CD4-positive, CD25-positive, alpha-beta regulatory T cell (primary cell): ENCODE measurements at regions not wholly inside any gene's neighbourhood (a gene's known extent, or its start where the extent isn't known, plus 50 kb on each side); places are given as distances from the start of the nearest gene placed in this dataset.

Experiments used
- ATAC-seq, 2 donors: fragments of 150-1000 bp; cut with Tn5 transposase; one replicate each; pipeline ENCODE4 v1.10.0; 2021; ENCODE audit warnings: low read depth in 2 of 2, moderate number of reproducible peaks in 2 of 2, moderate library complexity in 1 of 2
- DNase-seq, 3 donors: peaks; one replicate each; pipeline versions ENCODE4 v3.0.0 to v3.0.0-alpha.2; 2012 to 2022; ENCODE audit warnings: mixed read lengths in 1 of 3
- H3K27ac ChIP-seq: one replicate; pipeline ENCODE4 v1.7.0; 2013; ENCODE audit warnings: mild to moderate bottlenecking, low read length; ENCODE audit not compliant: insufficient read depth, poor library complexity, severe bottlenecking
- H3K27me3 ChIP-seq: one replicate; pipeline ENCODE4 v1.7.0; 2013; ENCODE audit warnings: low read length; ENCODE audit not compliant: control insufficient read depth, insufficient read depth
- H3K36me3 ChIP-seq: one replicate; pipeline ENCODE4 v1.7.0; 2013; ENCODE audit warnings: mild to moderate bottlenecking, low read length, moderate library complexity; ENCODE audit not compliant: control insufficient read depth, insufficient read depth
- H3K4me1 ChIP-seq: 2 replicates; pipeline ENCODE4 v1.7.0; 2013; ENCODE audit warnings: mild to moderate bottlenecking, low read length; ENCODE audit not compliant: insufficient read depth, control insufficient read depth, poor library complexity, severe bottlenecking
- H3K4me3 ChIP-seq: one replicate; pipeline ENCODE4 v1.7.0; 2013; ENCODE audit warnings: low read depth, mild to moderate bottlenecking, low read length, moderate library complexity
- H3K9me3 ChIP-seq, 2 experiments: 1 replicate in 1 of 2; 2 replicates in 1 of 2; pipeline ENCODE4 v1.7.0; 2013; ENCODE audit warnings: low read length in 2 of 2, mild to moderate bottlenecking in 1 of 2, moderate library complexity in 1 of 2; ENCODE audit not compliant: control insufficient read depth in 2 of 2
- H3K27ac Mint-ChIP-seq, 3 donors: one replicate each; pipeline ENCODE4 v1.8.0; 2020 to 2022; ENCODE audit warnings: mild to moderate bottlenecking in 3 of 3, mixed read lengths in 3 of 3, moderate library complexity in 2 of 3
- H3K27me3 Mint-ChIP-seq: one replicate; pipeline ENCODE4 v1.8.0; 2022; ENCODE audit warnings: mild to moderate bottlenecking, mixed read lengths
- H3K36me3 Mint-ChIP-seq: one replicate; pipeline ENCODE4 v1.8.0; 2020; ENCODE audit warnings: mixed read lengths
- H3K4me1 Mint-ChIP-seq, 4 donors: one replicate each; pipeline ENCODE4 v1.8.0; 2020 to 2022; ENCODE audit warnings: mixed read lengths in 4 of 4, mild to moderate bottlenecking in 1 of 4
- H3K4me3 Mint-ChIP-seq, 4 donors: one replicate each; pipeline ENCODE4 v1.8.0; 2020 to 2022; ENCODE audit warnings: mild to moderate bottlenecking in 4 of 4, mixed read lengths in 4 of 4, moderate library complexity in 3 of 4
- H3K9me3 Mint-ChIP-seq, 7 donors: one replicate each; pipeline ENCODE4 v1.8.0; 2020 to 2022; ENCODE audit warnings: mixed read lengths in 7 of 7, mild to moderate bottlenecking in 3 of 7, moderate library complexity in 2 of 7

DNA sequence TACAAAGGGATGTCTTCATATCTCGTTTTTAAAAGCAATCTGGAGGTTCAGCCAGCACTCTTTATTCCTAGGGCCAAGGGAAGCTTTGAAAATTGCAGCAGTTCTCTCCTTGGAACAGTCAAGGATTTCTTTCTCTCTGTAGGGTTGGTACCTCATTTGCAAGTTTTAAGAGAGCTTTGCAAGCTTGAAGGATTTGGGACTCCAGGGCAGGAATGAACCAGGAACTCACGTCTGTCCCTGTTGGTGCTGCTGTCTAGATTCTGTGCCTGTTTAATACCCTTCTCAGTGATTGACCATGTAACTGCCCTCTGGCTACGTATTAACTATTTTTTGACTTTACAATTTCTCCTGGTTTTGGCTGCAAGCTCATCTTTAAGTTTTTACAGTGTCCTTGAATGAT is 262.5 kb upstream of the ST6GAL2 start:
- H3K27me3 ChIP-seq: no peaks in the 10 kb centered on the region
- no peak for DNase-seq
- no peaks in the 10 kb centered on the region for H3K36me3 ChIP-seq
- no peaks in the 10 kb centered on the region for H3K4me1 ChIP-seq
- H3K9me3 ChIP-seq: peaks cover 0 to 2% of the 10 kb centered on the region in 2 experiments
- Mint-ChIP-seq H3K27me3 (no peaks in the 10 kb centered on the region), H3K27ac (no peak overlapping the region), H3K36me3 (no peaks in the 10 kb centered on the region), H3K4me1 (no peaks in the 10 kb centered on the region), H3K4me3 (no peak overlapping the region), H3K9me3 (peaks cover 0 to 6% (median 3%) of the 10 kb centered on the region in 7 donors)
- no peak overlapping the region for H3K27ac ChIP-seq
- no peak for ATAC-seq
- no peak overlapping the region for H3K4me3 ChIP-seq

DNA sequence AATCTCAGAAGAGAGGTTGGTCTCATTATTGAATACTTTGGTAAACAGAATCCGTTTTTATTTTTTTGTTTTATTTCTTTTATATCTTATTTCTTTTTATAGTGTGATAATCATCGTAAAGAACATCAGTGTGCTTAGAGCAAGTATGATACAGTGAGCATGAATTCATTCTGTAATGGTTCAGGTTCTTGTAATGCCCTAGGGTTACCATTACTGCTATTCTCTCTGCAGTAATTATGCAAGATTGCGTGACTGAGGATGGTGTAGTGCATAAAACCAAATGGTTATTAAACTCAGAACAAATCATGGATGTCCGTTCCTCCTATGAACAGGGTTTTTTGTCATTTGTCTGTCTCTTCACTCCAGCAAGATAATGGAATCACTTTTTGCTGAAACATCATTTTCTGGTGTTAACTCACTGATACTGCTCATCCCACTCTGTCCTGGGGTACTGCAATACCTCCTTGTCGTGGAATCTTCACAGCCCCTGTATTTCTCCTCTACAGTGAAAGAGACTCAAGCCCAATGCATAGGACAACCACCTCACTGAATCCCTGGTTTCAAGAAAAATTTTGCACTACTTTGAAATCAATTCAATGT is 274.8 kb upstream of the ST6GAL2 start:
- no peak for ATAC-seq
- Histone ChIP-seq H3K9me3 (no peaks in the 10 kb centered on the region), H3K27me3 (no peaks in the 10 kb centered on the region), H3K36me3 (no peaks in the 10 kb centered on the region), H3K27ac (no peak overlapping the region), H3K4me1 (no peaks in the 10 kb centered on the region), H3K4me3 (no peak overlapping the region)
- DNase-seq: no peak
- H3K27ac Mint-ChIP-seq: no peak overlapping the region
- no peaks in the 10 kb centered on the region for H3K36me3 Mint-ChIP-seq
- peaks cover 0 to 12% (median 0%) of the 10 kb centered on the region in 7 donors for H3K9me3 Mint-ChIP-seq
- H3K4me3 Mint-ChIP-seq: no peak overlapping the region
- no peaks in the 10 kb centered on the region for H3K4me1 Mint-ChIP-seq
- no peaks in the 10 kb centered on the region for H3K27me3 Mint-ChIP-seq

DNA sequence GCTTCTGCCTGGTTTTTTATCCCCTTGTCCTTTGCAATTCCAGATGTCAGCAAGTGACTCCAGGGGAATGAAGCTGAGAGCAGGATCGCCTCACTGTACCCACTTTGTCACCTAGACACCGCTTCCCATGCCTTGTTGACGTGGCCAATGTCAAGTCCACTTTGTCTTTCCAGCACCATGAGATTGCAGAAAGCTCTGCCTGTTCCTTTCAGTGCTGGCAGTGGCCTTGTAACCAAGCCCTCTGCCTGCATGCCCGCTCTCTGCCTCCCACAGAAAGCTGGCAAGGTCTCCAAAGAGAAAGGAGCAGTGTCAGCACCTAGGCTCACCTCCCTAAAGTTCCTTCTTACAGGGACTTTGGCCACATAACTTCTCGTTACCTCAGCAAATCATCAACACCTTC is 282.2 kb upstream of the ST6GAL2 start:
- Histone ChIP-seq H3K27me3 (no peaks in the 10 kb centered on the region), H3K4me3 (no peak overlapping the region), H3K36me3 (no peaks in the 10 kb centered on the region), H3K9me3 (no peaks in the 10 kb centered on the region), H3K27ac (no peak overlapping the region), H3K4me1 (no peaks in the 10 kb centered on the region)
- ATAC-seq (no peak), DNase-seq (no peak)
- peaks cover 0 to 10% (median 2%) of the 10 kb centered on the region in 7 donors for H3K9me3 Mint-ChIP-seq
- no peaks in the 10 kb centered on the region for H3K4me1 Mint-ChIP-seq
- no peak overlapping the region for H3K27ac Mint-ChIP-seq
- no peak overlapping the region for H3K4me3 Mint-ChIP-seq
- no peaks in the 10 kb centered on the region for H3K36me3 Mint-ChIP-seq
- no peaks in the 10 kb centered on the region for H3K27me3 Mint-ChIP-seq

GRCh38 chr2:107174171-107174570 is 288.2 kb upstream of the ST6GAL2 start:
- Histone ChIP-seq H3K36me3 (no peaks in the 10 kb centered on the region), H3K4me3 (no peak overlapping the region), H3K9me3 (no peaks in the 10 kb centered on the region), H3K27me3 (no peaks in the 10 kb centered on the region), H3K27ac (no peak overlapping the region), H3K4me1 (no peaks in the 10 kb centered on the region)
- Mint-ChIP-seq H3K4me3 (no peak overlapping the region), H3K27me3 (no peaks in the 10 kb centered on the region), H3K36me3 (no peaks in the 10 kb centered on the region), H3K9me3 (peaks cover 0 to 11% (median 0%) of the 10 kb centered on the region in 7 donors), H3K4me1 (no peaks in the 10 kb centered on the region), H3K27ac (no peak overlapping the region)
- DNase-seq: no peak
- ATAC-seq: no peak

DNA sequence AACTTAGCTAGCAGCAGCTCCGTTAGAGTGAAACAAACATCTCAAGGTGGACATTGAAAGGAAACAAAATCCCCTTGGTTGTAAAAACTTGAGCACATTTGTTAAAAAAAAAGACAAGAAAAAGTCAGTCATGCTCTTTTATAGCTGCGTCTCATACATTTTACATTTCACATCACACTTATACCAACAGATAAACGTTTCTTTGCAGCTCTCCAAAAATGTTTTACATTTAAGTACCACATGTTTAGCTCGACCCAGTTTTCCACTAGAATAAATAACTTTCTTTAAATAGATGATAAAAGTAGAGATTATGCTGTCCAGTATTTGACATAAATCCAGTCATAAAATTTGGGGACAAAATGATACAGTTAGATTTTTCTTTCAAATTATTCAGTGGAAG is 297.0 kb upstream of the ST6GAL2 start:
- Mint-ChIP-seq H3K27me3 (no peaks in the 10 kb centered on the region), H3K9me3 (peaks cover 0 to 7% (median 0%) of the 10 kb centered on the region in 7 donors), H3K4me1 (no peaks in the 10 kb centered on the region), H3K36me3 (no peaks in the 10 kb centered on the region), H3K4me3 (no peak overlapping the region), H3K27ac (no peak overlapping the region)
- Histone ChIP-seq H3K27ac (no peak overlapping the region), H3K4me3 (no peak overlapping the region), H3K27me3 (no peaks in the 10 kb centered on the region), H3K36me3 (no peaks in the 10 kb centered on the region), H3K4me1 (no peaks in the 10 kb centered on the region), H3K9me3 (no peaks in the 10 kb centered on the region)
- DNase-seq (no peak), ATAC-seq (no peak)

DNA sequence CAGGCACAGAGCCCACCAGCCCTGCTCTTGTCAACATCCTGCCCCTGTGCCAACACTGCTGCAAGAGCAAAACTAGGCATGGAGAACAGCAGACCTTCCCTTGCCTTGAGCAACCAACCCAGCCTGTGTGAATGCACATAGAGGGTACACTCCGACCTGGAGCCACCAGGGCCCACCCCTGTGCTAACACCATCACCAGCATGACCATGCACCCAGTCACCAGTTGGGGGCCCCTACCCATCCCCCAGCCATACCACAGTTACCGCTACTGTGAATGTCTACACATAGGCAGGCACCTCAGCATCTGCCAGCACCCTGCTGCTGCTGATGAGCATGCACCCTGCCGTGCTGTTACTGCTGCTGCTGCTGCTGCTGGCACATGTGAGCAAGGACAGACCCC is 301.9 kb upstream of the ST6GAL2 start:
- Mint-ChIP-seq H3K9me3 (peaks cover 0 to 8% (median 2%) of the 10 kb centered on the region in 7 donors), H3K36me3 (no peaks in the 10 kb centered on the region), H3K27ac (no peak overlapping the region), H3K27me3 (no peaks in the 10 kb centered on the region), H3K4me3 (no peak overlapping the region), H3K4me1 (no peaks in the 10 kb centered on the region)
- Histone ChIP-seq H3K4me3 (no peak overlapping the region), H3K36me3 (no peaks in the 10 kb centered on the region), H3K9me3 (peaks cover 0 to 3% of the 10 kb centered on the region in 2 experiments), H3K27ac (no peak overlapping the region), H3K27me3 (no peaks in the 10 kb centered on the region), H3K4me1 (no peaks in the 10 kb centered on the region)
- no peak for DNase-seq
- ATAC-seq: no peak

- Histone ChIP-seq H3K36me3 (no peaks in the 10 kb centered on the region), H3K27ac (no peak overlapping the region), H3K9me3 (no peaks in the 10 kb centered on the region), H3K27me3 (no peaks in the 10 kb centered on the region), H3K4me3 (no peak overlapping the region), H3K4me1 (no peaks in the 10 kb centered on the region)
- H3K9me3 Mint-ChIP-seq: peaks cover 0 to 3% (median 0%) of the 10 kb centered on the region in 7 donors
- no peak for DNase-seq
- no peak overlapping the region for H3K4me3 Mint-ChIP-seq
- H3K27me3 Mint-ChIP-seq: no peaks in the 10 kb centered on the region
- ATAC-seq: no peak
- no peaks in the 10 kb centered on the region for H3K4me1 Mint-ChIP-seq
- H3K27ac Mint-ChIP-seq: no peak overlapping the region
- no peaks in the 10 kb centered on the region for H3K36me3 Mint-ChIP-seq
These were observed 309.7 kb upstream of the ST6GAL2 start for GRCh38 chr2:107195631-107196030.

GRCh38 chr2:107197594-107198294 is 311.8 kb upstream of the ST6GAL2 start:
- no peaks in the 10 kb centered on the region for H3K36me3 Mint-ChIP-seq

More at GRCh38 chr2:107197594-107198294, 311.8 kb upstream of the ST6GAL2 start:
- no peaks in the 10 kb centered on the region for H3K4me1 Mint-ChIP-seq
- peaks cover 0 to 4% (median 0%) of the 10 kb centered on the region in 7 donors for H3K9me3 Mint-ChIP-seq
- Histone ChIP-seq H3K4me3 (no peak overlapping the region), H3K4me1 (no peaks in the 10 kb centered on the region), H3K27ac (no peak overlapping the region), H3K27me3 (no peaks in the 10 kb centered on the region), H3K9me3 (no peaks in the 10 kb centered on the region), H3K36me3 (no peaks in the 10 kb centered on the region)
- H3K27ac Mint-ChIP-seq: no peak overlapping the region
- DNase-seq: no peak
- peak in 1 of 2 donors; percentile 16 for ATAC-seq
- H3K4me3 Mint-ChIP-seq: no peak overlapping the region
- H3K27me3 Mint-ChIP-seq: no peaks in the 10 kb centered on the region
